Astrocyte (in vitro differentiated cells and primary cell): ENCODE measurements at regions not wholly inside any gene's neighbourhood (a gene's known extent, or its start where the extent isn't known, plus 50 kb on each side); places are given as distances from the start of the nearest gene placed in this dataset.
A peak's percentile ranks its signal among the peaks of the same experiment; 100 is the strongest.

Source experiments
- DNase-seq: peaks from one replicate; pipeline ENCODE4 v3.0.0-alpha.2; 2010; ENCODE audit warnings: low read depth
- FAIRE-seq: peaks from 2 replicates; lab custom pipeline; 2011; peaks lifted over from hg19 to GRCh38; lab: Jason Lieb, UNC
- H2AFZ ChIP-seq: 2 replicates; pipeline ENCODE4 v1.6.0; 2012; ENCODE audit warnings: low read depth, low read length, inconsistent platforms
- H3K27ac ChIP-seq: 2 replicates; pipeline ENCODE4 v1.5.1; 2011; ENCODE audit warnings: low read depth, low read length, inconsistent platforms
- H3K27me3 ChIP-seq: 2 replicates; pipeline ENCODE4 v1.6.0; 2011; ENCODE audit warnings: low read length, inconsistent platforms; ENCODE audit not compliant: insufficient read depth
- H3K36me3 ChIP-seq: 2 replicates; pipeline ENCODE4 v1.5.1; 2011; ENCODE audit warnings: low read length, inconsistent platforms; ENCODE audit not compliant: insufficient read depth
- H3K4me1 ChIP-seq: 2 replicates; pipeline ENCODE4 v1.5.1; 2011; ENCODE audit warnings: low read length, inconsistent platforms; ENCODE audit not compliant: insufficient read depth
- H3K4me2 ChIP-seq: 2 replicates; pipeline ENCODE4 v1.6.0; 2012; ENCODE audit warnings: low read length, inconsistent platforms
- H3K4me3 ChIP-seq: 2 replicates; pipeline ENCODE4 v1.5.1; 2011; ENCODE audit warnings: low read depth, mild to moderate bottlenecking, low read length, inconsistent platforms; ENCODE audit not compliant: insufficient read depth
- H3K79me2 ChIP-seq: 2 replicates; pipeline ENCODE4 v1.6.0; 2012; ENCODE audit warnings: mild to moderate bottlenecking, low read length, inconsistent platforms; ENCODE audit not compliant: insufficient read depth
- H3K9ac ChIP-seq: 2 replicates; pipeline ENCODE4 v1.6.0; 2012; ENCODE audit warnings: mild to moderate bottlenecking, low read length, inconsistent platforms
- H3K9me3 ChIP-seq: 2 replicates; pipeline ENCODE4 v1.5.1; 2012; ENCODE audit warnings: low read depth, mild to moderate bottlenecking, low read length, inconsistent platforms; ENCODE audit not compliant: insufficient read depth
- H4K20me1 ChIP-seq: 2 replicates; pipeline ENCODE4 v1.6.0; 2012; ENCODE audit warnings: low read length, inconsistent platforms; ENCODE audit not compliant: insufficient read depth
- H3K27ac Mint-ChIP-seq: one replicate; pipeline ENCODE4 v1.8.0; 2021; ENCODE audit warnings: mild to moderate bottlenecking, mixed read lengths; ENCODE audit not compliant: unreplicated experiment
- H3K27me3 Mint-ChIP-seq: one replicate; pipeline ENCODE4 v1.8.0; 2021; ENCODE audit warnings: low read depth, mixed read lengths; ENCODE audit not compliant: unreplicated experiment
- H3K36me3 Mint-ChIP-seq: one replicate; pipeline ENCODE4 v1.8.0; 2021; ENCODE audit warnings: low read depth, mixed read lengths; ENCODE audit not compliant: unreplicated experiment
- H3K4me1 Mint-ChIP-seq: one replicate; pipeline ENCODE4 v1.8.0; 2021; ENCODE audit warnings: low read depth, mixed read lengths; ENCODE audit not compliant: unreplicated experiment
- H3K4me3 Mint-ChIP-seq: one replicate; pipeline ENCODE4 v1.8.0; 2021; ENCODE audit warnings: mild to moderate bottlenecking, moderate library complexity, mixed read lengths; ENCODE audit not compliant: unreplicated experiment
- H3K9me3 Mint-ChIP-seq: one replicate; pipeline ENCODE4 v1.8.0; 2021; ENCODE audit warnings: mild to moderate bottlenecking, mixed read lengths; ENCODE audit not compliant: unreplicated experiment
- CTCF ChIP-seq: IDR thresholded peaks from 2 replicates; pipeline ENCODE4 v1.5.1; 2011; ENCODE audit warnings: low read depth, mild to moderate bottlenecking, inconsistent platforms, low read length, moderate library complexity; ENCODE audit not compliant: insufficient read depth
- EZH2 ChIP-seq: IDR thresholded peaks from 2 replicates; pipeline ENCODE4 v1.6.1; 2012; ENCODE audit warnings: mild to moderate bottlenecking, low read length, inconsistent platforms; ENCODE audit not compliant: insufficient read depth

DNA sequence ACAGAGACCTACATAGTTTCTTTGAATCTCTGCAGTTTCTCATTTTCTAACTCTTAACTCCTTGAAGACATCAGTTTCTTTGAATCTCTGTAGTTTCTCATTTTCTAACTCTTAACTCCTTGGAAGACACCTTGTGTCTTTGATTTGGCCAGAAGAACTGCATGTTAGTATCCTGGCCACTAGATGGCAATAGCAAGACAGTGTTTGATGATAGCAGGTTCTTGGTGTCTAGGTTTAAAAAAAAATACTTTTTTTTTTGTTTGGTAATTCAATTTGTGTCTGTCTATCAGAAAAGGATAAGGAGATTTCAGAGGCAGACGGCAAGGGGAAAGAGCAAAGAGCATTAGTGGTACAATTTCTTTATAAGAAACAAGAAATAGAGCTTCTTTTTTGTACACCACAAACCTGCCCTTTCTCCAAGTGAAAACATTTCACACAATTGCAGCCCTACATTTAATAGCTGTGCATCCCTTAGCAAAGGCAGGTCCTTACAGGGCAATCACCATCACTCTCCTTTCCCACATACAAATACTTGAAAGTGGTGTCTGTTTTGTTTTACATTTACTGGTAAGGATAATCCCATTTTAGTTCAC lies 1324.9 kb upstream of the CDH8 start:
- H3K36me3 Mint-ChIP-seq = no peaks in the 10 kb centered on the region
- no peak for FAIRE-seq
- no peak overlapping the region for H3K9ac ChIP-seq
- H3K27ac ChIP-seq = no peak overlapping the region
- no peak overlapping the region for H3K4me2 ChIP-seq
- TF ChIP-seq EZH2 (no peak), CTCF (peak; percentile 97)
- H3K27me3 Mint-ChIP-seq = no peaks in the 10 kb centered on the region
- H3K4me3 Mint-ChIP-seq = no peak overlapping the region
- H3K27ac Mint-ChIP-seq = no peak overlapping the region
- H3K4me1 ChIP-seq = no peaks in the 10 kb centered on the region
- H3K79me2 ChIP-seq = no peaks in the 10 kb centered on the region
- no peaks in the 10 kb centered on the region for H4K20me1 ChIP-seq
- no peaks in the 10 kb centered on the region for H3K36me3 ChIP-seq
- H3K27me3 ChIP-seq = no peaks in the 10 kb centered on the region
- H3K9me3 Mint-ChIP-seq = no peaks in the 10 kb centered on the region
- no peak overlapping the region for H3K4me3 ChIP-seq
- no peaks in the 10 kb centered on the region for H3K4me1 Mint-ChIP-seq
- H2AFZ ChIP-seq = no peak overlapping the region
- no peaks in the 10 kb centered on the region for H3K9me3 ChIP-seq
- peak; percentile 35 for DNase-seq

- FAIRE-seq (no peak), DNase-seq (no peak)
- no peaks in the 10 kb centered on the region for H3K4me1 ChIP-seq
- no peak overlapping the region for H3K4me3 ChIP-seq
- H3K79me2 ChIP-seq = no peaks in the 10 kb centered on the region
- H3K27ac ChIP-seq = no peak overlapping the region
- Mint-ChIP-seq H3K36me3 (no peaks in the 10 kb centered on the region), H3K27me3 (no peaks in the 10 kb centered on the region), H3K4me3 (no peak overlapping the region), H3K9me3 (no peaks in the 10 kb centered on the region), H3K4me1 (no peaks in the 10 kb centered on the region), H3K27ac (no peak overlapping the region)
- no peaks in the 10 kb centered on the region for H4K20me1 ChIP-seq
- H3K9ac ChIP-seq = no peak overlapping the region
- no peak overlapping the region for H3K4me2 ChIP-seq
- no peaks in the 10 kb centered on the region for H3K9me3 ChIP-seq
- no peaks in the 10 kb centered on the region for H3K36me3 ChIP-seq
- no peak overlapping the region for H2AFZ ChIP-seq
- no peak for TF ChIP-seq EZH2
- TF ChIP-seq CTCF = no peak
- no peaks in the 10 kb centered on the region for H3K27me3 ChIP-seq
Measured at GRCh38 chr16:63349961-63350360, 1313.7 kb upstream of the CDH8 start.

- no peak overlapping the region for H3K27ac ChIP-seq
- H3K4me3 Mint-ChIP-seq = no peak overlapping the region
- no peak for DNase-seq
- no peaks in the 10 kb centered on the region for H3K27me3 Mint-ChIP-seq
- no peak overlapping the region for H3K27ac Mint-ChIP-seq
- FAIRE-seq = no peak
- H3K9me3 ChIP-seq = no peaks in the 10 kb centered on the region
- H4K20me1 ChIP-seq = no peaks in the 10 kb centered on the region
- H3K27me3 ChIP-seq = no peaks in the 10 kb centered on the region
- H3K36me3 ChIP-seq = no peaks in the 10 kb centered on the region
- H3K79me2 ChIP-seq = no peaks in the 10 kb centered on the region
- H3K9me3 Mint-ChIP-seq = no peaks in the 10 kb centered on the region
- H3K4me3 ChIP-seq = no peak overlapping the region
- H3K36me3 Mint-ChIP-seq = no peaks in the 10 kb centered on the region
- no peak for TF ChIP-seq EZH2
- no peak overlapping the region for H3K4me2 ChIP-seq
- no peaks in the 10 kb centered on the region for H3K4me1 Mint-ChIP-seq
- H2AFZ ChIP-seq = no peak overlapping the region
- no peaks in the 10 kb centered on the region for H3K4me1 ChIP-seq
- H3K9ac ChIP-seq = no peak overlapping the region
Measured at GRCh38 chr16:63346000-63346399, 1309.8 kb upstream of the CDH8 start.
